ENCODE measurements at regions not wholly inside any gene's neighbourhood (a gene's known extent, or its start where the extent isn't known, plus 50 kb on each side); places are given as distances from the start of the nearest gene placed in this dataset.
"Not testable (repeated sequence)": the region's sequence is repeated elsewhere in the genome, so short reads cannot be mapped to it uniquely, and the experiment has no call there.

GRCh38 chr1:211890091-211890995 lies 59.8 kb upstream of the LPGAT1 start:
- H3K4me3 ChIP-seq (ENCODE audit: low read length), result 0 out of 2 replicates have a peak overlapping the region, but pooled peaks have one; percentile 56
- WGBS, result 94% methylated on average over 23 of the region's 23 CpGs
- H3K36me3 ChIP-seq (ENCODE audit: insufficient read depth, low read length); H3K9me3 ChIP-seq (ENCODE audit: insufficient read depth, low read depth, low read length); H3K9ac ChIP-seq (ENCODE audit: low read depth, low read length); H3K27me3 ChIP-seq (ENCODE audit: insufficient read depth, low read length); H3K27ac ChIP-seq (ENCODE audit: low read depth, low read length); H3K4me1 ChIP-seq (ENCODE audit: insufficient read depth, low read length): not testable (repeated sequence)

GRCh38 chr1:211889307-211890090 lies 58.9 kb upstream of the LPGAT1 start:
- H3K4me1 ChIP-seq (ENCODE audit: insufficient read depth, low read length); H3K27me3 ChIP-seq (ENCODE audit: insufficient read depth, low read length); H3K9me3 ChIP-seq (ENCODE audit: insufficient read depth, low read depth, low read length); H3K27ac ChIP-seq (ENCODE audit: low read depth, low read length); H3K36me3 ChIP-seq (ENCODE audit: insufficient read depth, low read length): not testable (repeated sequence)
- WGBS, result 9% methylated on average over 50 of the region's 50 CpGs
- H3K4me3 ChIP-seq (ENCODE audit: low read length), result peak overlapping the region; percentile 56
- peak overlapping the region; percentile 60 for H3K9ac ChIP-seq (ENCODE audit: low read depth, low read length)

GRCh38 chr1:211886551-211886950 lies 56.0 kb upstream of the LPGAT1 start:
- Histone ChIP-seq H3K9ac (ENCODE audit: low read depth, low read length) (no peak overlapping the region), H3K27ac (ENCODE audit: low read depth, low read length) (no peak overlapping the region), H3K4me3 (ENCODE audit: low read length) (no peak overlapping the region), H3K27me3 (ENCODE audit: insufficient read depth, low read length) (0 out of 2 replicates have a peak, but pooled peaks cover 3% of the 10 kb centered on the region), H3K4me1 (ENCODE audit: insufficient read depth, low read length) (no peaks in the 10 kb centered on the region), H3K36me3 (ENCODE audit: insufficient read depth, low read length) (no peaks in the 10 kb centered on the region), H3K9me3 (ENCODE audit: insufficient read depth, low read depth, low read length) (0 out of 2 replicates have a peak, but pooled peaks cover 3% of the 10 kb centered on the region)
- WGBS, result 92% methylated on average over 3 of the region's 3 CpGs

DNA sequence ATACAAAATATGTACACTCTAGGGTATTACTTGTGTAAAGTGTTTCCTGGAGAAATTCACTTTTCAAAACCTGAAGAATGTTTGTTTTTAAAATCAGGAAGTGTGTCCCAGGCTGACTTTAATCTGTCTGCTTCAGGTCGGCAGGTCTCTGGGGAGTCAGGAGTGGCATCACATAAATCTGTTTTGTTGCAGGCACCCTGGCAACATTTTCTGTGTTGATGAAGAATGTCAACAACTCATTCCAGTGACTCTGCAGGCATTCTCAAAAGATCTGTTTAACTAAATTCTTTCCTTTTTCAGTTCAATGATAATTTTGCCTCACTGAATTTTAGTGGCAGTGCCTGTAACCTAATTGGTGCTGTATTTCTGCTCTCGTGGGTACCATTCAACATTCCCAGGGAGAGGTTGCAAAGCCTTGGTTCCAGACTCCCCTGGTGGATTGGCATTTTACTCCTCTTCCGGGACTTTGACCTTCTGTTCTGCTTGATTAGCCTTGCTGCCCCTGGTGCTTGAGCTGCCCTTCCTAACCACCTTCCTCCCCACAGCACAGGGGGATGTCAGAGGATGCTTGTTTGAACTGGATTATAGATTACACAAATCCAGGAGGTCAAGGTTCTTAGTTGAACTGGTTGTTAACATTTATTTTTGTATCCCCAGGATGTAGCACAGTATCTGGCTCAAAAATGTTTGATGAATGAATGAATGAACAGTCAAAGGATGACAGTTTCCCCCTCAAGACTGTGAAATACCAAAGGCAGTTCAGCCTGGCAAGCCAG lies 55.4 kb upstream of the LPGAT1 start:
- Histone ChIP-seq H3K9ac (ENCODE audit: low read depth, low read length) (no peak overlapping the region), H3K4me1 (ENCODE audit: insufficient read depth, low read length) (no peaks in the 10 kb centered on the region), H3K27ac (ENCODE audit: low read depth, low read length) (no peak overlapping the region), H3K9me3 (ENCODE audit: insufficient read depth, low read depth, low read length) (0 out of 2 replicates have a peak, but pooled peaks cover 3% of the 10 kb centered on the region), H3K4me3 (ENCODE audit: low read length) (no peak overlapping the region), H3K36me3 (ENCODE audit: insufficient read depth, low read length) (no peaks in the 10 kb centered on the region), H3K27me3 (ENCODE audit: insufficient read depth, low read length) (0 out of 2 replicates have a peak, but pooled peaks cover 3% of the 10 kb centered on the region)
- 83% methylated on average over 3 of the region's 3 CpGs for WGBS

DNA sequence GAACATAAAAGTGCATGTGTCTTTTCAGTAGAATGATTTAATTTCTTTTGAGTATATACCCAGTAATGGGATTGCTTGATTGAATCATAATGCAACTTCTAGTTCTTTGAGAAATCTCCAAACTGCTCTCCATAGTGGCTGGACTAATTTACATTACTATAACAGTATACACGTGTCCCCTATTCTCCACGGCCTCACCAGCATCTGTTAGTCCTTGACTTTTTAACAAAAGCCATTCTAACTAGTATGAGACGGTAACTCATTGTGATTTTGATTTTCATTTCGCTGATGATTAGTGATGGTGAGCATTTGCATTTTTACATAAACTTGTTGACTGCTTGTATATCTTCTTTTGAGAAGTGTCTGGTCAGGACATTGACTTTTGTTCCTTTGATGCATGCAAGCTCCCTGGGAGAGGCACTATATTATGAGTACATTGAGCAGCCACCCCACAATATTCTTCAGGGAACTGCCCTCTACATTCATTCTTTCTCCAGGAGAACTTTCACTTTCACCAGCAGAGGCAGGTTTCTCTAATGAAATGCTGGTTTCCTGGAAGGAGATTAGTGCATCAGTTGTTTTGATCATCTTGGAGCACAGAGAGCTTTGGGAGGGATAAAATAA lies 51.9 kb upstream of the LPGAT1 start:
- Histone ChIP-seq H3K4me1 (ENCODE audit: insufficient read depth, low read length) (no peaks in the 10 kb centered on the region), H3K9ac (ENCODE audit: low read depth, low read length) (no peak overlapping the region), H3K27ac (ENCODE audit: low read depth, low read length) (no peak overlapping the region), H3K4me3 (ENCODE audit: low read length) (no peak overlapping the region), H3K27me3 (ENCODE audit: insufficient read depth, low read length) (no peaks in the 10 kb centered on the region), H3K36me3 (ENCODE audit: insufficient read depth, low read length) (no peaks in the 10 kb centered on the region), H3K9me3 (ENCODE audit: insufficient read depth, low read depth, low read length) (no peaks in the 10 kb centered on the region)
- 88% methylated on average over 4 of the region's 4 CpGs for WGBS

All from HUES64 (cell line).